ENCODE measurements at regions not wholly inside any gene's neighbourhood (a gene's known extent, or its start where the extent isn't known, plus 50 kb on each side); places are given as distances from the start of the nearest gene placed in this dataset.
A peak's percentile ranks its signal among the peaks of the same experiment; 100 is the strongest.

- H3K4me1 ChIP-seq (ENCODE audit: control insufficient read depth, insufficient read depth, low read length): no peaks in the 10 kb centered on the region
- no peak for ATAC-seq
- H3K27ac ChIP-seq (ENCODE audit: low read length): no peak overlapping the region
- POLR2A ChIA-PET: no interaction called here
- CTCF ChIA-PET: no interaction called here
- BruUV-seq (replicated peaks): no TSS peak
- DNase-seq (ENCODE audit: low read depth, low spot score): no peak
- H3K36me3 ChIP-seq (ENCODE audit: control insufficient read depth, insufficient read depth, low read length): no peaks in the 10 kb centered on the region
- H3K9me3 ChIP-seq (ENCODE audit: control insufficient read depth, insufficient read depth, low read depth, low read length): no peaks in the 10 kb centered on the region
- H3K27me3 ChIP-seq (ENCODE audit: control insufficient read depth, insufficient read depth, low read length): no peaks in the 10 kb centered on the region
- in situ Hi-C loops (cut with HindIII; ENCODE audit: low pct_unique_long_range_greater_than_20kb, low sequenced_read_pairs): no loop called here
- TF ChIP-seq POLR2AphosphoS5 (IDR thresholded peaks at IDR 0.05; ENCODE audit: low read depth, low read length): no peak
- no peak for TF ChIP-seq CTCF (IDR thresholded peaks at IDR 0.05)
- TF ChIP-seq REST (IDR thresholded peaks at IDR 0.05; ENCODE audit: insufficient read depth in 1 of 2, low read depth in 2 of 2, low read length in 1 of 2): no peak
- TF ChIP-seq TCF7L2 (IDR thresholded peaks at IDR 0.05; ENCODE audit: low read depth, low read length): no peak
- TF ChIP-seq SIN3A (IDR thresholded peaks at IDR 0.05; ENCODE audit: borderline replicate concordance, insufficient read depth, low read depth, low read length): no peak
- intact Hi-C loops (cut with micrococcal nuclease; ENCODE audit: unreplicated experiment): no loop called here
- H3K4me3 ChIP-seq (ENCODE audit: low read depth in 2 of 2, low read length in 2 of 2): no peak overlapping the region
Measured at GRCh38 chr21:15517394-15517793, 212.4 kb upstream of the USP25 start.

GRCh38 chr21:15520811-15521643 is 208.8 kb upstream of the USP25 start:
- H3K4me3 ChIP-seq (ENCODE audit: low read depth in 2 of 2, low read length in 2 of 2): no peak overlapping the region
- no peaks in the 10 kb centered on the region for H3K36me3 ChIP-seq (ENCODE audit: control insufficient read depth, insufficient read depth, low read length)
- no peak overlapping the region for H3K27ac ChIP-seq (ENCODE audit: low read length)
- H3K4me1 ChIP-seq (ENCODE audit: control insufficient read depth, insufficient read depth, low read length): no peaks in the 10 kb centered on the region
- no peak for TF ChIP-seq POLR2AphosphoS5 (IDR thresholded peaks at IDR 0.05; ENCODE audit: low read depth, low read length)
- TF ChIP-seq TCF7L2 (IDR thresholded peaks at IDR 0.05; ENCODE audit: low read depth, low read length): no peak
- no peak for TF ChIP-seq REST (IDR thresholded peaks at IDR 0.05; ENCODE audit: insufficient read depth in 1 of 2, low read depth in 2 of 2, low read length in 1 of 2)
- TF ChIP-seq CTCF (IDR thresholded peaks at IDR 0.05): peak; percentile 25; the same call in 1 of the 2 replicates
- ChIA-PET POLR2A (no interaction called here), CTCF (no interaction called here)
- H3K27me3 ChIP-seq (ENCODE audit: control insufficient read depth, insufficient read depth, low read length): no peaks in the 10 kb centered on the region
- BruUV-seq (replicated peaks): no TSS peak
- in situ Hi-C loops (cut with HindIII; ENCODE audit: low pct_unique_long_range_greater_than_20kb, low sequenced_read_pairs): no loop called here
- intact Hi-C loops (cut with micrococcal nuclease; ENCODE audit: unreplicated experiment): no loop called here
- H3K9me3 ChIP-seq (ENCODE audit: control insufficient read depth, insufficient read depth, low read depth, low read length): no peaks in the 10 kb centered on the region
- ATAC-seq (no peak), DNase-seq (ENCODE audit: low read depth, low spot score) (no peak)

Data from Panc1 (cell line).